Middle frontal gyrus (tissue), 1 donor: ENCODE measurements at regions not wholly inside any gene's neighbourhood (a gene's known extent, or its start where the extent isn't known, plus 50 kb on each side); places are given as distances from the start of the nearest gene placed in this dataset.

ENCODE experiments used
- DNase-seq: peaks from one replicate; pipeline ENCODE4 v3.0.0-alpha.2; 2015; ENCODE audit warnings: low spot score; ENCODE audit errors: extremely low spot score

- no peak for DNase-seq
Observed at GRCh38 chr2:9085353-9085752, 81.9 kb upstream of the MBOAT2 start.

DNA sequence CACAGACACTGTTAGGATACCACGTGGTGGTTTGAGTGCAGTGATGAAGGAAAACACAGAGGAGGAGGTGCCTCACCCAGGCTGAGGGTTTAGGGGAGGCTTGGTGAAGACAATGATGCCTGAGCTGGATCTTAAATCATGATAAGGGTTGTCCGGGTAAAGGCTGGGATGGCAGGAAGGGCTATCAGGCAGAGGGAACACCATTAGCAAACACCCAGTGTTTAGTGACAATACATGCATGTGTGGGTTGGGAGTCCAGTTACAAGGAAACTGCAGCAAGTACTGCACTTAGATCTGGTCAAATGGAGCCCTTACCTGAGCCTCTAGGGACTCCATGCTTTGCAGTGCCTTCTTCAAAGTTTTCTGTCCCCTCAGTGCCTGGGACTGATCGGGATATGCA, 79.8 kb upstream of the MBOAT2 start:
- no peak for DNase-seq

DNA sequence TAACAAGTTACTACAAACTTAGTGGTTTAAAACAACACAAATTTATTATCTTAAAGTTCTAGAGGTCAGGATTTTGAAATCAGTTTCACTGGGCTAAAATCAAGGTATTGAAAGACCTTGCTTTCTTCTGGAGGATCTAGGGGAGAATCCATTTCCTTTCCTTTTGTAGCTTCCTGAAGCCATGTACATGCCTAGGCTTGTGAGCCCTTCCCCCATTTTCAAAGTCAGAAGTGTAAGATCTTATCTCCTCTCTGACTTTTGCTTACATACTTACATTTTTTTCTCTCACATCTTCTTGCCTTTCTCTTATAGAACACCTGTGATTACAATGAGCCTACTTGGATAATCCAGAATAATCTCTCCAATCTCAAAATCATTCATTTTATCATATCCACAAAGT, 78.7 kb upstream of the MBOAT2 start:
- DNase-seq, result no peak

GRCh38 chr2:9081750-9082149, 78.3 kb upstream of the MBOAT2 start:
- DNase-seq, result no peak

DNA sequence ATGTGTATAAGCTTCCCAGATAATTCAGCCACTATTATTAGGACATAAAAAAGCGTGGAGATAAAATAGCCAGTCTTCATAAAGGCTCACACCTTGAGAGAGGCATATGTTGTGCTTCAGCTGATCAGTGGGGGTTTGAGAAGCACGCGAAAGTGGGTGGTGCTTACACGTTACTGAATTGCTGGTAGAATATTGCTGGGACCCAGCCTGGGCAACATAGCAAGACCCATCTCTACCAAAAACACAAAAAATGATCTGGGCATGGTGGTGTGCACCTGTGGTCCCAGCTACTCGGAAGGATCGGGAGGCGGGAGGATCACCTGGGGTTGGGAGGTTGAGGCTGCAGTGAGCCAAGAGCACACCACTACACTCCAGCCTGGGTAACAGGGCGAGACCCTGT, 74.9 kb upstream of the MBOAT2 start:
- DNase-seq, result no peak

- no peak for DNase-seq
Observed at GRCh38 chr2:9077691-9078090, 74.2 kb upstream of the MBOAT2 start.

DNA sequence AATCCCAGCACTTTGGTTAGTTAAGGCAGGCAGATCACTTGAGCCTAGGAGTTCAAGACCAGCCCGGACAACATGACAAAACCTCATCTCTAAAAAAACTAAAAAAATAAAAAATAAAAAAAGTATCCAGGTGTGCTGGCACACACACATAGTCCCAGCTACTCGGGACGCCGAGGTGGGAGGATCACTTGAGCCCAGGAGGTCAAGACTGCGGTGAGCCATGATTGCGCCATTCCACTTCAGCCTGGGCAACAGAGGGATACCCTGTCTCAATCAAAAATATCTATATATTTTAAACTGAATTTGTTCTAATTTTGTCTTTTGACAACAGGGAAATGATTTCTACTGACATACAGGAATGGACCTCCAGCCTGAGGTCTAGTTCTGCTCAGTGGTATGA, 73.3 kb upstream of the MBOAT2 start:
- DNase-seq, result no peak

DNA sequence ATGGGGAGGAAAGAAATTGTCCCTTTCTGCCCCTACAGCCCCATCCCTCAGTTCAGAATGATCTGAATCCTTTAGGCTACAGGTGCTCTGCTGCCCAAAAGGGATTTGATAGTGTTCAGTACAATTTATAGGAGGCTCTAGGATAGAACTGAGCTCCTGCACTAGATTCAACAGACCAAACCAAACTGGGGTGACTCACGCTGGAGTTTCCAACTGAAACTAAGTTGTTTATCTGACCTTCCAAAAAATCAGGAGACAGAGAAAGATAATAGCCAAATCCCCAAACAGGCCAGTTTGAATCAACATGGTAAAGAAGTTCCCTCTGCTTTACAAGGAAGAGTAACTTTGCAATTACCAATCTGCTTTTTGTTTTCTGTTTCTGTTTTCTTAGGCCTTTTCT, 72.7 kb upstream of the MBOAT2 start:
- no peak for DNase-seq

DNA sequence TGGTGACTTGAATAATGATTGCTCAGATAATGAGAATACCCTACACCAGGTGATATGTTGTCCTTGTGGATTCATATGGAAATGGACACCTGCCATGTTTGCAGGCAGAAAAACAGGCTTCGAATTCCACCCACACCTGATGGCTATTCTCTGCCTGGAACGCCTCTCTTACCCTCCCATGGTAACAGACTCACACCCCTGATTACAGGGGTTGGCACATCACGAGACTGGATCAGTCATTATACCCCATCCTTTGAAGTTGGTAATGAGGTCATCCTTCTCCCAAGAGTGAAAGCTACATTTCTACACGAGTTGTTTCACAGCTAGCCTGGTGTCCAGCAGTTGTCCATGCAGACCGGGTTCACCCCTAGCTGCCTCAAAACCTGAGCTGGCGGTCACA, 71.4 kb upstream of the MBOAT2 start:
- DNase-seq, result no peak

GRCh38 chr2:9071584-9072124, 68.2 kb upstream of the MBOAT2 start:
- DNase-seq, result no peak

GRCh38 chr2:9071032-9071431, 67.5 kb upstream of the MBOAT2 start:
- no peak for DNase-seq

GRCh38 chr2:9069543-9069942, 66.1 kb upstream of the MBOAT2 start:
- DNase-seq, result no peak

GRCh38 chr2:9065901-9066300, 62.4 kb upstream of the MBOAT2 start:
- no peak for DNase-seq

DNA sequence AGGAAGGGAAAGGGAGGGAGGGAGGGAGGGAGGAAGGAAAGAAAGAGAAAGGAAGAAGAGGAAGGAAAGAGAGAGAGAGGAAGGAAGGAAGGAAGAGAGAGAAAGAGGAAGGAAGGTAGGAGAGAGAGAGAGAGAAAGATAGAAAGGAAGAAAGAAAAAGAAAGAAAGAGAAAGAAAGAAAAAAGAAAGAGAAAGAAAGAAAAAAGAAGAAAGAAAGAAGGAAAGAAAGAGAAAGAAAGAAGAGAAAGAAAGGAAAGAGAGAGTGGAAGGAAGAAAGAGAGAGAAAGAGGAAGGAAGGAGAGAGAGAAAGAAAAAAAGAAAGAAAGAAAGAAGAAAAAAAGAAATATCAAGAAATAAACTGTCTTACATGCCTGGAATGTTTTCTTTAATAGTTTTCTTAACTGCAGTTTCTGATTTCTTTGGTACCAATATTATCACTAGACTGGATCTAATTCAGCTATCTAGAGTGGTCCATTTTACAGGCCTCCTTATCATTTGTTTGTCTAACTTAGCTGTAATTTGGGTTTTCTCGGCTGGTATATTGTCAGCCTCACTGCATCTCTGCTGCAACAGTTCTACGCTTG, 59.6 kb upstream of the MBOAT2 start:
- DNase-seq, result no peak

GRCh38 chr2:9060819-9061218, 57.3 kb upstream of the MBOAT2 start:
- DNase-seq, result no peak

DNA sequence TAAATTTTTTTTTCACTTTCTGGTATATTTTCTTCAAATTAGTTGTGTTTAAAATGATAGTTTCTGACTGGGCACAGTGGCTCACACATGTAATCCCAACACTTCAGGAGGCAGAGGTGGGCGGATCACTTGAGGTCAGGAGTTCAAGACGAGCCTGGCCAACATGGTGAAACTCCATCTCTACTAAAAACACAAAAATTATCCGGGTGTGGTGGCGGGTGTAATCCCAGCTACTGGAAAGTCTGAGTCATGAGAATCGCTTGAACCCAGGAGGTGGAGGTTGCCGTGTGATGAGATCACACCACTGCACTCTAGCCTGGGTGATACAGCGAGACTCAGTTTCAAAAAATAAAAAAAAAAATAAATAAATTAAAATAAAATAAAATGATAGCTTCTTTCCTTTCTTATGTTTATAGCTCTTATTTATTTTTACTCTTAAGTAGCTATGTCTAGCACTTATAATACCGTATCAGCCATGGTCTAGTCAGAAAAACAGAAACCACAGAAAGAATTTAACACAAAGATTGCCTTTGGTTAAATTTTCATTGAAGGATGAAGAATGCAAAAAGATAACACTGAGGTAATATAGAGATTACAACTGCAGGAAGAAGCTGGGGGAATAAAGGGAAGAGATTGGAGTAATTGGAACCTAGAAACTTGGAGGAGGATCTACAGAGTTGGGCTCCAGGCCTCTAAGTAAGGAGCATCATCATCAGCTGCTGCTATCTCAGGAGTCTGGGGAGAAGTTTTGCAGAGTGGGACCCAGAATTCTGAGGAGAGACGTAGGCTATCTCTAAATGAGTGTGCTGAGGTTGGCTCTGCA, 54.7 kb upstream of the MBOAT2 start:
- DNase-seq, result no peak

- no peak for DNase-seq
Observed at GRCh38 chr2:9055471-9055870, 52.0 kb upstream of the MBOAT2 start.

DNA sequence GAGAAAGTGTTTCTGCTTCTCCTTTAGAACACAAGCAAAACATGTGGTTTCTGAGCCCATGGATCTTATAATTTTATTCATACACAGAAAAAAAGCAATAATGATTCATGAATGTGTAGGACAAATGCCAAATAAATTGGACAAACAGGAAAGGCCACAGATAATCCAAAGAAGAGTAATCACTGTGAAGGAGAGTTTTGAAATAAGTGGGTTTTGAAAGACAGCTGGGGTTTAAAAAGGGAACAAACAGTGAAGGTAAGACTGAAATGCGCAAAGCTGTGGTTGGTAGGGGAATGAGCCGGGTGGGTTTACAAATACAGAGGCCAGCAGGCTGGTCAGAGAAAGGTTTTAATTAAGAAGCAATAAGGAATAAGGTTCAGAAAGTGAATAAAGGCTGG, 50.0 kb upstream of the MBOAT2 start:
- DNase-seq, result no peak
